GM19397 (cell line): ENCODE measurements at regions not wholly inside any gene's neighbourhood (a gene's known extent, or its start where the extent isn't known, plus 50 kb on each side); places are given as distances from the start of the nearest gene placed in this dataset.

Experiments used
- ATAC-seq: cut with Tn5 transposase; IDR thresholded peaks from one replicate; pipeline ENCODE4 v1.9.1; 2021; ENCODE audit warnings: mild to moderate bottlenecking, moderate library complexity; ENCODE audit not compliant: unreplicated experiment

DNA sequence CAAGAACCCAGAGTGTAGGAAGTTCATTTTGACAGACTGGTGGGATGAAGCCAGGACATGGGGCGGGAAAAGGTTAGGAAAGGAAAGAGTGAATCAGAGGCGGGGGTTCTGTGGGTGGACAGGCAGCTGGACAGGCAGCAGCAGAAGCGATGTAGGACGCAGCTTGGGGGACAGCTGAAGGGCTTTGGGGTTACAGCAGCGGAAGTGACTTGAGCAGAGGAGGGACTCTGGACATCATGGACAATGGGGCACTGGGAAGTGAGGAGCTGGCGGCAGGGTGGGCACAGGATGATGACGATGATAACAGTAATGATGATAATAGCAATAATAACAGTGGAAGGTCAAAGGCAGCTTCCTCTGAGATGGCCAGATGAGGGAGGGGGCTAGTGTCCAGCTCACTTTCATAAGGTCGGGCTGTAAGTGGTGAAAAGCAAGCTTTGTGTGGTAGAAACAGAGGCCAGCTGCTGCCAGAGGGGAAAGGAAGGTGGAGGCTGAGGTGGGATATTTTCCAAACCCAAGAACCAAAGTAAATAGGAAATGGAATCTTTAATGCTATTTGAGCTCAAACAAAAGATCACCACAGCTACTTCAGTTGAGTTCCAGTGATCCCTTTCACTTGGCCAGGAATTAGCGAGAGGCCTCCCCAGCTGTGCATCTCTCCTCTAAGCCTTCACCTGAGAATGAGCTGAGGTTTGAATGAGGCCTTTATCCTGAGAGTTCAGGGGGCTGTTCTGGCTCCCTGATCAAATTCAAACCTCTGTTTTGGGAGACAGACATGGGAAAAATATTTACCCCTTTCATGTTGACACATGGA lies 433.5 kb downstream of the DHX35 start:
- no peak for ATAC-seq

DNA sequence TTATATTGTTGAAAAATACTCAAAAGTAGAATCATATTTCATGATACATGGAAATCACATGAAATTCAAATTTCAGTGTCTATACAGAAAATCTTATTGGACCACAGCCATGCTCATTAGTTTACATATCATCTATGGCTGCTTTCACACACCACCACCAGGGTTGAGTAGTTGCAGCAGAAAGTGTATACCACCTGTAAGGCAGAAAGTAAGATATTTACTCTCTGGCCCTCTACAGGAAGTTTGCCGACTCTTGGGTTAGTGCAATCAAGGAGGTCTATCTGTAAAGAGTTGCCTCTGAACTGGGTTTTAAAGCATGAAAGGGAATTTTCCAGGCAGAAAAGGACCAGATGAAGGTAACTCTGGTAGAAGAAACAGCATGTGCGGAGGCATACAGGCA lies 432.3 kb downstream of the DHX35 start:
- no peak for ATAC-seq

DNA sequence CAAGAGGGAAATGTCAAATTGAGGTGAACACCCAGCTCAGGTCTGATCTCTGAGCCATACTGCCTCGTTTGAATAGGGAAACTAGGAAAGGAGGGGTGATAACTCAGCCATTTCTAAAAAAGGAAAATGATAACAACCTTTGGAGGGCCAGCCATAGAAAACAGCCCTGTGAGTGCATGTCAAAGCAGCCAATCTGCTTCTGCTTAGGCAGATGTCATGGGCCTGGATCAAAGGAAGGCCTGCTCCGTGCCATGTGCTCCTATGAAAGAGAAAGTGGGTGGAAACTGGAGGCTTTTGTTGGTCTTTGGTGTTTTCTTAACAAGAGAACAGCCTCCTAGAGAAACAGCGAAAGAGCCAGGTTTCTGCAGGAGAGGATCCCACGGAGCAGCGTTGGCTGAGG lies 428.0 kb downstream of the DHX35 start:
- ATAC-seq = no peak

DNA sequence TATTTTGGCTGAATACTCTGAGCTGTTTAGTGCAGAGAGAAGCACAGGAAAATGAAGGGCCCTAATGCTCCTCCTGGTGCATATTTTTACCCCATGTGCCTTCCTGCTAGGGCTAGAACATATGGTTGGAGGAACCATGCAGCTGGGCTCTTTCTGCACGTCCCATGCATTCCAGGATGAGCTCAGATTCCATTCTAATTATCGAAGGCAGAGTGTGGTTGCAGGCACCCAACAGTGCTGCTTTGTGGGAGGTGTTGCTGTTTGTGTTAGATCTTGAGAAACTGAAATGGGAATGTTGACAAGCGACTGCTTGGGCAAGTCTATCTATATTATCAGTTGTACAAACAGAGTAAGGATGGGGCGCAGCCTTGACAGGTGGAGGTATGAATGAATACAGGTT lies 419.5 kb downstream of the DHX35 start:
- no peak for ATAC-seq

DNA sequence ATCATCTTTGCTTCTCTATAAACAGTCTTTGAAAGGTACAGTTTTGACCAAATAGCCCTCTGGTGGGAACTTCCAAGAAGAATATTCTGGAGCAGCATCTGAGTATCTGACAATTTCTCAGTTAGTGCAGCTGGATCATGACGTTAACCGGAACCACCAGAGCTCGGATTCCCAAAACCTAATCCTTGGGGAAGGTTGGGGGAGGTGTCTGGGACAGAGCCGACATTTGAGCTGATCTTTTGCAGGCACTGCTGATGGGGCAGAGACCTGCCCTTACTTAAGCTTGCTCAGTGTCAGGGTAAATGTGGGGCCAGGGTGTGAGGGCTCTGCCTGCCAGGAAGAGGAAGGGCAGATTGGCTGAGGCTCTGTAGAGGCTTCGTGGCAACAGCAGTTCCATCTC lies 416.6 kb downstream of the DHX35 start:
- no peak for ATAC-seq

DNA sequence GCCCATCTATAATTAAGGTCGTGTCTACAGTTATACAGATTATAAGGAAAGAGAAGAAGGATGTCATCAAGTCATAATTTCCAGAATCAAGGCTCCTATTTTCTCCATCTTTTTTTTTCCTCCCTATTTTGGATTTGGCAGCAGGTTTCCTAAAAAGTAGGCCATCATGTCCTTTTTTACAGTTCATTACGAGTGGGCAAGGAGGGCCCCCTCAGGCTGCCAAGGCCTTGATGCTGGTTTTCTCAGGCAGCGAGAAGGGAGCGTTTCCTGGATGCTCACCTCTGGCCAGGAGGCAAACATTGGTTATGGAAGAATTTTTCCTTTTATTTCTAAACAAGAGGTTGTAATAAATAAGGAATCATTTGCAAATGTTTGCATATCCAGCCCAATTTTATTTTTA lies 414.6 kb downstream of the DHX35 start:
- ATAC-seq = no peak

DNA sequence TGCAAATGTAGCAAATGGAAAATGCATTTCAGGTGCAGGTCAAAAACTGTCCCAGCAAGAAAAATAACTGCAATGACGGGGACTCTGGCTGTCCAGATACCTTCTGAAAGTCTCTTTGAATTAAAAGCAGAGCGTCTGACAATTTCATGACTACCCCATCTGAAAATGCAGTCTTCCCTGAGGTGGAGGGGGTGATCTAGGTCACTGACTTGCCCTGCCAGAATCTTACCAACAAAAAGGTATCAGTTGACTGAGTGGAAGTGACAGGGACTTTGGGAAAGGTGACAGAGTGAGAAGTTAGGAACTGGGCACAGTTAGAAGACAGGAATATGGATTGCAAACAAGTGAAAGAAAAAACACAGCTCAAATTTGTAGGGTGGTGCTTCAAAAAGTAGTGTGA lies 402.2 kb downstream of the DHX35 start:
- ATAC-seq = no peak

DNA sequence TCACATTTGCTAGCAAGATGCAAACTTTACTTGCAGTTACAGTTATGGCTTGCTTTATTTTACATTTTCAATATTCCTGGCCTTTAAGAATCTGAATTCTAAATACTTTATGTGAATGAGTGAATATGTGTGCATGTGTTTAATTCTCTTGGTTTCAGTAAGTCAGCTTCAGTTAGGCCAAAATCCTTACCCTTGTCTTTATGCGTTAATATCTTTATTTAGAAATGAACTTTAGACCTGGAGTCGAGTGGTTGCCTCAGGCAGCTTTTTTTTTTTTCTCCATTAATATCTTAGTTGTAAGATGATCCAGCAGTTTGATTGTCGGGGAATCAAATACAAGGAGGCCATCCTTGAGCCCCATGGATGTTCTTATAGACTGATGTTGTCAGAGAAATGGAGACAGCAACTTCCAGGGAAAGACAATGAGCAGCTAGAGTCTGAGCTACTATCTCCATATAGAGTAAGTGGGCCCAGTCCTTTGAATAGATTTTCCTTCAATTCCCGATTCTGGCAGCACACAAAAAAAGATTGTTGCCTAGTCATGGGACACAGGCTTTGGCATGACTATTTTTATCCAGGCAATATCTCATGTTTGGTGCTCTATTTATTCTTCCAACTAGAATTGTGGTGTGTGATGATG lies 398.0 kb downstream of the DHX35 start:
- no peak for ATAC-seq

DNA sequence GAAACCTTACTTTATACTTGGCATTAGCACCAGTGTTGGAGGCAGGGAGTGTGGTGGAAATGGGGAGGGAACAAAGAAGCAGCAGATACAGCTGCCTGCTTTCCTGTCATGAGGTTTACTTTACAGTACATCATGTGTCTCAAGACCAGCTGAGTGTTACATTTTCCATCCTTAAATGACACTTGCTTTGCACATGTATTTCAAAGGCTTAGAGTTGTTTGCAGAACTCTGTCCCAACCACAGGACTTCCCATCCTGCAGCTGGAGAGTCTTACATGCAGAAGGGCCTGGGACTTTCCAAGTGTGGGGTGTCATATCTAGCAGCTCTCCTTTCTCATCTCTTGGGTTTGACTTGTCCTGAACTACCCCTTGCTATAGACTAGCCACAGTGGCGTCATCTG lies 395.9 kb downstream of the DHX35 start:
- no peak for ATAC-seq

DNA sequence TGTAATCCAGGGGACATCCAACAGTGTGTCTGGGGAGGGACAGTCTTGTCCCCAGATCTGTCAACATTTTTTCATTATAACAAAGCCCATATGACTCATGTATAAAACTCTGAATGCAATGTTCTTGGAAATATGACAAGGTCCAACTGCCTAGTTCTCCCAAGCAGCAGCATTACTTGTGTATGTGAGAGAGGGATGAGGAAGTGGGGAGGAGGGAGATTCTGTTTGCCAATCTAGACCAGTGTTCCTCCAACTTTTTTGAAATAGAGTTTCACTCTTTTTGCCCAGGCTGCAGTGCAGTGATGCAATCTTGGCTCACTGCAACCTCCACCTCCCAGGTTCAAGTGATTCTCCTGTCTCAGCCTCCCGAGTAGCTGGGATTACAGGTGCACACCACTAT lies 394.8 kb downstream of the DHX35 start:
- no peak for ATAC-seq

DNA sequence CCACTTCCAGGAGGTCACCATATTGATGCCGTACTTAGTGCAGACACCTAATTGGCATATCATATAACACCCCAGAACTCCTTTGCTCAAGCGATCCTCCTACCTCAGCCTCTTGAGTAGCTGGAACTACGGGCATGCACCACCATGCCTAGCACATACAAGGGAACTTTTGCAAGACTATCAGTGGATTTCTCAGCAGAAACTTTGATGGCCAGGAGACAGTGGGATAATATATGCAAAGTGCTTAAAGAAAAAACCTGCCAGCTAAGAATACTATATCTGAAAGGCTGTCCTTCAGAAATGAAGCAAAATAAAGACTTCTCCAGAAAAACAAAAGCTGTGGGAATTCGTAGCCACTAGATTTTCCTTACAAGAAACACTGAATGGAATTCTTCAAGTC lies 387.1 kb downstream of the DHX35 start:
- no peak for ATAC-seq

DNA sequence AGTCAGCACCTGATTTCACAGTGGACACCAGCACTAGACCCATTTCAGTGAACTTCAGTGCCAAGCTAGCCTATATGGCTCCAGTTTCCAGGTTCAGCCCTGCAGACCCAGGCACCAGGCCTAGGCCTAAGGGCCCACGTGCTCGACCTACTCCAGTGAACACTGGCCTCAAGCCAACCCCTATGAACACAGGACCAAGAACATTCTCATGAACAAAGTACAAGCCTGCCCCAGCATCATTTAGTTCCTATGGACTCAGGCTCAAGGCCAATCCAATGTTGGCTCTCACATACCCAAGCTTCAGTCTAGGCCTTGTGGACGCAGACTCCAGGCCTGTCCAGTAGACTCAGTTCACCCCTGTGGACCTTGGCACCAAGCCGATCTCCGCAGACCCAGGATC lies 385.5 kb downstream of the DHX35 start:
- no peak for ATAC-seq

DNA sequence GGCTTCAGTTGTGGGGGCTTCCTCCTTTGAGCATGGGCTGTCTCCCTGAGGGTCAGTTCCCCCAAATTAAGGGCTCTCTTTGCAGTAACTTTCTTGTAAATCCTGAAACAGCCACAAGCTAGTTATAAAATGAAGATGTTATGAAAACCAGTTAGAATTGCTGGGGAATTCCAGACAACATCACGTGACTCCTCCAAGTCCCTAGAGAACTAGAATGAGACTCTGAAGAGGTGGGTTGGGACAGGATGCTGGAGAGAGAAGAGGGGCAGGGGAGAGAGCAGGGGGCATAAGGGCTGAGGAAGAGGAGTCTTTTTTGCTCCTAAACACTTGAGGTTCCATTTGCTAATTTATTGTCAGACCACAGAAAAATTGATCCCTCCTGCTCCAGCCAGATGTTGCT lies 380.3 kb downstream of the DHX35 start:
- ATAC-seq = no peak

DNA sequence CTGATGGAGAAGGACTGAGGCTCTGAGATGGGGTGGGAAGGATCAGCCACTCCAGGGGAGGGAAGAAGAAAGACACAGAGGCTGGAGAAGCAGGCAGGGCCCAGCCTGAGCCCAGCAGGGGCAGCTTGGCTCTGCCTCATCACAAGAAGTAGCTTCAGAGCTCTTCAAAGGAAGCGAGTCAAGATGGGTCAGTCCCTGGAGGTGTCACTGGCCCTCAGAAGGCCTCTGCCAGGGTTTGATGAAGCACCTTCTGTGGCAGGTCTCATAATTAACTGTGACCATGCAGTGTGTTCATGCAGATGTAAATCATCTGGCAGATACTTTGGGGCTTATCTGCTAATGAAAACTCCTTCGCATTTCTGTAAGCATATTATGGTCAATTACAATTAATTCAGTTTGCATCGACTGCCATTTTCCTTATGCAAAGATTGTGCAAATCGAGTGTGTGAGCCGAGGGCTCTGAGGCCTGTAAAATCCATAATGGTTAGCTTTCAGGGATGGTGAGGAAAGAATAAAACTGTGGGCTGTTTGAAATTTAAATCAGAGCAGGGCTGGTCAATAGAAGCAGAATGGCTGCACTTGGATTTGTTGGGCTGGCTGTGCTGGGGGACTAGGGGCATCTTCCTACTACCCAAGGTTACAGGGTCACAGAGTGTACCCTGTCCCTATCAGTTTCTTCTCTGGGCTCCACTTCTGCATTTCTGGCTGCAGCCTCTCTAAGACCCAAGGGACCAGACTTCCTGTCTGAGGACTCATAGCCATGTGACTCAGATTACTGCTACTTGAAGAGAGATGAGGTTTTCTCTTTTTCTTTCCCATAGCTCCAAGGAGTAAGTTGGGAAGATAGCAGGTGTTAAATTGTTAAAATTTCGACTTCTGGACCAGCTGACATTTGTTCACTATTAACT lies 376.6 kb downstream of the DHX35 start:
- peak; percentile 88 for ATAC-seq

DNA sequence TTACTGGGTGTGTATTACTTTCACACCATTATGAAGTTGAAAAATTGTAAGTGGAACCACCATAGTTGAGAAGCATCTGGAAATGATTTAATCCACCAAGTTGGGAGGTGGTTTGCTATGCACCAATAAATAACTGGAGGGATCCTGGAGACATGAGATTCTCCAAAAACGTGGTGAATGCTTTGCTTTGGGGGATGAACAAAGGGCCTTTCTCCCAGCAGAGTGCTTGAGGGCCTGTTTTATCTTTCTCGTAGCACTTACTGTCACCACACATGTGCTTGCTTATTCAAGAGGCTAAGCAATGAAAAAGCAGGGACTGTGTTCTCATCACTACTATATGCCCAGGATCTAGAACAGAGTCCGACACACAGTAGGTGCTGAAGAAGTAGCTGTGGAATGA lies 371.1 kb downstream of the DHX35 start:
- ATAC-seq = no peak

DNA sequence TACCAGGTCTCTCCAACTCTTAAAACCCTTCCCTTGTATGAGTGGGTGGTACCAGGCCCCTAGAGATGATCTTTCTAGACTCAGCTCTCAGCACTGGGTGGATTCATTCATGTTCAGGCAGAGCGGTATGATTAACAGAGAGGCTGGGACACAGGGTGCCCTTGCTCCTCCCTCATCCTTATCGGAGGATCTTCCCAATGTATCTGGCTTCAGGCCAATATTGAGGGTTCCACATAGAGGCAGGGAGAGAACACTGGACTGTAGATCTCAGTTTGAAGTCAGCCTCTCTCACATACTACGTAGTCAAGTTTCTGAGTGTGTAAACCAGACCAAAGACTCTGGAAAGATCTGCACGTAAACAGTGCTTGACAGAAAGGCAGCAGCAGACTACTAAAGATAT lies 366.2 kb downstream of the DHX35 start:
- ATAC-seq = no peak

DNA sequence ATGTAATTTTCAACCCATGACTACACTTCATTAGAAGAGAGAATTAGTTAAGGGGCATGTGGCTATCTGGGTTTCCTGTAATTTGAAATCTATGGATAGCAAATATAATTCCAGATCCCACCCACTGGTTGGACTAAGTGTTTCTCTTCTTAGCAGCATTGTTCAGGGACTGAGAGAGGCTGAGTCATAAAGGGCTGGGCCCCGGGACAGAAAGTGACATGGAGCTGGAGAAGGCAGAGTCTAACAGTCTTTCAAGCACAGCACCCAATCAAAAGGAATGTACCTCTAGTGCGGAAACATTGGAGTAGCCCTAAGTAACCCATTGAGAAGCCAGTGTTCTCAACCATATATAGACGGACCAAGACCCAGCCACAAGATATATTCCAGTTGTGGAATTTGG lies 363.9 kb downstream of the DHX35 start:
- no peak for ATAC-seq

DNA sequence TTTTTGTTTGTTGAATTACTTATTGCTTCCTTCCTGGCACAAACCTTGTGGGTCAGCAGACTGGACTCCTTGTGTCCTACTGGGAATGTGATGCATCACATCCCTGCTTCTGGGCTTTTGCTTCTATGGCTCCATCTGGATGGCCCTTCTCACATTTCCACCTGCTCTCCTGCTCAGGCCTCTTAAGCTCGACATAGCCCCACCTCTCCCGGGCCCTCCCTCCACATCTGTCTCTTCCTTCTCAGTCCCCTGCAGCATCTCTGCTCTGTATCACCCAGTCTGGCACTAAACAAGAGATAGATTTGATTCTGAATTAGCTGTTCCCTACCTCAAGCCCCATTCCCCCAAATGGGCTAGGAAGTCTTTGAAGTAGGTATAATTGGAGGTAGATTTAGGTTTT lies 356.8 kb downstream of the DHX35 start:
- no peak for ATAC-seq

DNA sequence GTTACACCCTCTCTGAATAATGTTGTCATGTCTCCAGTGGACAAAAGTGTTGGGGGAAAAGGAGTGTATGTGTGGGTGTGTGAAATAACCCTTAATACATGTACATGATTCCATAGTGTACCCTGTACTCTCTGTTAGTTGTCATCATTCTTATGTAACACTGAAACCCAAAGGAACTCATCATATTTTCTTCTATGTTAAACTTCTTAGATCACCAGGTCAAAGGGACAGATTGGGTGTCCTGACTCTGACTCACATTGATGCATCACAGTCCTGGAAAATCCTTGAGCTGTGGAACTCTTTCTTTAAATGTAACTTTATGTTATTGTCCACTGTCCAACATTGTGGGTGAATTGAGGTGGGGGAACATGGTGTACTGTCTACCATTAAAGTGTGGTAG lies 350.5 kb downstream of the DHX35 start:
- no peak for ATAC-seq

DNA sequence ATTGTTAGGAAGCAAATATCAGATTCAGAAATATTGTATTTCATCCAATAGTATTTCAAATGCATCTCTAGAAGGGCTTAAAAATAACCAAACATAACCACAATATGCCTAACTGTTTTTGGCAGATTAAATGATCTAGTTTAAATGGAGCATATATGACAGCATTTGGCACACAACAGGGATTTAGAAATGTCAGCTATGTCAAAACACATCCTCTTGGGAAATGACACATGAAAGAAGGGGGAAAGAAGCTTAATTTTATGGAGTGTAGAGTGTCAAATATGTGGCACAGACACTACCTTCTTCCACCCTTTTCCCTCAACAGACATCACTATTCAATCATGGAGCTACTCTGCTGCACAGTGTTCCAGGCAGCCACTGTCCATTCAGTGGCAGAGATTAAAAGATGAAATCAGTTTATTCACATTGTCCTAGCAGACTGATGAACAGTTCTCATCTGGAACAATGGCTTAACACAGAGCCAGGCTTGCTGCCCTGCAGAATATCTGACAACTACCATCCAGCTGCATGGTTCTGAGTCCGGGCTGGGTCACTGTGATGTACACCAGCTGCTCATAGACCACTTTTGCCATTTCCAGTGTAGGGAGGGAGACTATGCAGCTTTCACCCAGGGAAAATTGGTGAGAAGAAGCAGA lies 349.8 kb downstream of the DHX35 start:
- ATAC-seq = no peak

DNA sequence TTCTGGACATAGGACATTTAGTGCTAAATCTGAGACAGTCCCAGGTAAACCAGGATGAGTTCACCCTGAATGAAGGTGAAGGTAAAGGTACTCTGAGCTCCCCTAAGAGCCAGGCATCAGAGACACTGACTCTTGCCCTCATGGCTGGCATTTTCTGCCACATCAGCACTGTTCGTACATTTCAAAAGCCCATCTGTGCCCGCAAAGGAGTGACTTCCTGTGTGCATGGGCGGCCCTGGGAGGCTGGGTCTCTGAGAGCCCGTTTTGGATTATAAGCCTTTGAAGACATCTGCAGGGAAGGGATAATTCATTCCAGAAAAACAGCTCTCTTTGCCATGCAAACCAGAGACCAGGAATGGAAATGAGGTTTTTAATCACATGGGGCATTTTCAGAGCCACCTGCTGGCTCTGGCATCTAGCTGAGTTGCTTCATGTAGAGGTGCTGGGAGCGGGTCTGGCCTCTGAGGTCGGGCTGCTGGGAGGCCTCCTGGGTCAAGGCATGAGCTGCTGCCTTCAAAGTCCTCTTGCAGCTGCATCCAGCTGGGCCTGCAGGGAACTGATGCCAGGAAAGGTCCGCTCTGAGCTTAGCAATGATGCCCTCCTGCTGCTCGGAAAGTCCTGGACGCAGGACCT lies 348.3 kb downstream of the DHX35 start:
- ATAC-seq = no peak
